CD4-positive, alpha-beta T cell treated with Interleukin-2 at 100 ng/mL for 4 hours (primary cell): ENCODE measurements at regions not wholly inside any gene's neighbourhood (a gene's known extent, or its start where the extent isn't known, plus 50 kb on each side); places are given as distances from the start of the nearest gene placed in this dataset.
"Not testable (repeated sequence)": the region's sequence is repeated elsewhere in the genome, so short reads cannot be mapped to it uniquely, and the experiment has no call there.

Experiments used
- DNase-seq: peaks from one replicate; pipeline ENCODE4 v3.0.0-alpha.2; 2020; ENCODE audit warnings: low spot score

GRCh38 chr14:71789005-71789404, 143.2 kb upstream of the RGS6 start:
- DNase-seq = no peak

- no peak for DNase-seq
Measured at GRCh38 chr14:71799841-71800240, 132.4 kb upstream of the RGS6 start.

GRCh38 chr14:71800878-71801277, 131.4 kb upstream of the RGS6 start:
- no peak for DNase-seq

- no peak for DNase-seq
Measured at GRCh38 chr14:71803539-71804260, 128.5 kb upstream of the RGS6 start.

GRCh38 chr14:71804992-71805391, 127.2 kb upstream of the RGS6 start:
- DNase-seq = no peak

- not testable (repeated sequence) for DNase-seq
Measured at GRCh38 chr14:71807049-71807448, 125.2 kb upstream of the RGS6 start.

GRCh38 chr14:71810800-71811199, 121.4 kb upstream of the RGS6 start:
- not testable (repeated sequence) for DNase-seq

- no peak for DNase-seq
Measured at GRCh38 chr14:71812693-71813092, 119.5 kb upstream of the RGS6 start.

GRCh38 chr14:71815110-71815509, 117.1 kb upstream of the RGS6 start:
- DNase-seq = no peak

GRCh38 chr14:71824816-71825215, 107.4 kb upstream of the RGS6 start:
- no peak for DNase-seq

GRCh38 chr14:71833476-71833875, 98.8 kb upstream of the RGS6 start:
- no peak for DNase-seq

- DNase-seq = no peak
Measured at GRCh38 chr14:71834284-71835204, 97.7 kb upstream of the RGS6 start.

GRCh38 chr14:71852181-71852580, 80.0 kb upstream of the RGS6 start:
- no peak for DNase-seq

GRCh38 chr14:71855399-71856036, 76.7 kb upstream of the RGS6 start:
- DNase-seq = peak; percentile 29

GRCh38 chr14:71856199-71856919, 75.9 kb upstream of the RGS6 start:
- DNase-seq = no peak

- DNase-seq = no peak
Measured at GRCh38 chr14:71863049-71863448, 69.2 kb upstream of the RGS6 start.

- no peak for DNase-seq
Measured at GRCh38 chr14:71863766-71864165, 68.5 kb upstream of the RGS6 start.
